H9 (cell line): ENCODE measurements at regions not wholly inside any gene's neighbourhood (a gene's known extent, or its start where the extent isn't known, plus 50 kb on each side); places are given as distances from the start of the nearest gene placed in this dataset.

Experiments
- DNase-seq: peaks from one replicate; pipeline ENCODE4 v3.0.0-alpha.2; 2017
- H2AFZ ChIP-seq: one replicate; pipeline ENCODE4 v1.6.1; 2013; ENCODE audit warnings: mild to moderate bottlenecking, low read length, control low read depth, moderate library complexity
- H2AK5ac ChIP-seq: 2 replicates; pipeline ENCODE4 v1.6.1; 2013; ENCODE audit warnings: low read length, control low read depth, mixed read lengths; ENCODE audit not compliant: insufficient read length
- H2BK120ac ChIP-seq: one replicate; pipeline ENCODE4 v1.6.1; 2013; ENCODE audit warnings: low read depth, mild to moderate bottlenecking, low read length, control low read depth, inconsistent platforms; ENCODE audit not compliant: poor library complexity, severe bottlenecking
- H2BK12ac ChIP-seq: 2 replicates; pipeline ENCODE4 v1.6.1; 2013; ENCODE audit warnings: low read length, control low read depth, mixed read lengths, low read depth; ENCODE audit not compliant: insufficient read length
- H2BK15ac ChIP-seq: 2 replicates; pipeline ENCODE4 v1.6.1; 2013; ENCODE audit warnings: low read depth, low read length, control low read depth
- H2BK20ac ChIP-seq: one replicate; pipeline ENCODE4 v1.6.1; 2013; ENCODE audit warnings: low read depth, mild to moderate bottlenecking, low read length, control low read depth, inconsistent platforms; ENCODE audit not compliant: poor library complexity, severe bottlenecking
- H2BK5ac ChIP-seq: 2 replicates; pipeline ENCODE4 v1.6.1; 2013; ENCODE audit warnings: low read length, control low read depth, mixed read lengths; ENCODE audit not compliant: insufficient read length
- H3K14ac ChIP-seq: 2 replicates; pipeline ENCODE4 v1.6.1; 2013; ENCODE audit warnings: low read length, control low read depth; ENCODE audit not compliant: insufficient read depth
- H3K18ac ChIP-seq: 2 replicates; pipeline ENCODE4 v1.6.1; 2013; ENCODE audit warnings: low read depth, mild to moderate bottlenecking, mixed read lengths, low read length, control low read depth; ENCODE audit not compliant: insufficient read length
- H3K23ac ChIP-seq: 2 replicates; pipeline ENCODE4 v1.6.1; 2013; ENCODE audit warnings: low read length, control low read depth, mixed read lengths, low read depth; ENCODE audit not compliant: insufficient read length
- H3K23me2 ChIP-seq: 2 replicates; pipeline ENCODE4 v1.6.1; 2013; ENCODE audit warnings: low read depth, mild to moderate bottlenecking, mixed read lengths, low read length, control low read depth; ENCODE audit not compliant: insufficient read length, poor library complexity, severe bottlenecking
- H3K27ac ChIP-seq: 2 replicates; pipeline ENCODE4 v1.5.1; 2013; ENCODE audit warnings: low read length, control low read depth, mixed read lengths, low read depth; ENCODE audit not compliant: insufficient read length
- H3K27me3 ChIP-seq: 2 replicates; pipeline ENCODE4 v1.6.1; 2013; ENCODE audit warnings: low read length, control low read depth, inconsistent platforms; ENCODE audit not compliant: insufficient read depth
- H3K4ac ChIP-seq: 2 replicates; pipeline ENCODE4 v1.6.1; 2013; ENCODE audit warnings: low read depth, mild to moderate bottlenecking, control low read depth, inconsistent platforms, low read length, moderate library complexity
- H3K4me1 ChIP-seq: 2 replicates; pipeline ENCODE4 v1.6.1; 2013; ENCODE audit warnings: low read length, control low read depth, inconsistent platforms; ENCODE audit not compliant: insufficient read depth
- H3K4me2 ChIP-seq: 2 replicates; pipeline ENCODE4 v1.6.1; 2013; ENCODE audit warnings: low read length, control low read depth, mixed read lengths; ENCODE audit not compliant: insufficient read length, insufficient read depth
- H3K56ac ChIP-seq: 2 replicates; pipeline ENCODE4 v1.6.1; 2013; ENCODE audit warnings: low read depth, mild to moderate bottlenecking, mixed read lengths, low read length, control low read depth; ENCODE audit not compliant: insufficient read length
- H3K79me1 ChIP-seq: 2 replicates; pipeline ENCODE4 v1.6.1; 2013; ENCODE audit warnings: low read depth, mild to moderate bottlenecking, moderate library complexity, low read length, control low read depth, inconsistent platforms; ENCODE audit not compliant: insufficient read depth, poor library complexity, severe bottlenecking
- H3K79me2 ChIP-seq: 2 replicates; pipeline ENCODE4 v1.6.1; 2013; ENCODE audit warnings: low read length, control low read depth, inconsistent platforms; ENCODE audit not compliant: insufficient read depth
- H3K9ac ChIP-seq: 2 replicates; pipeline ENCODE4 v1.6.1; 2013; ENCODE audit warnings: low read length, control low read depth, mixed read lengths; ENCODE audit not compliant: insufficient read length; ENCODE audit errors: extremely low read depth
- H3K9me3 ChIP-seq: one replicate; pipeline ENCODE4 v1.6.1; 2013; ENCODE audit warnings: low read depth, low read length, inconsistent platforms; ENCODE audit not compliant: control insufficient read depth
- H3T11ph ChIP-seq: one replicate; pipeline ENCODE4 v1.6.1; 2013; ENCODE audit warnings: mild to moderate bottlenecking, low read length, control low read depth, inconsistent platforms
- H4K20me1 ChIP-seq: one replicate; pipeline ENCODE4 v1.6.1; 2013; ENCODE audit not compliant: control insufficient read depth, insufficient read length, insufficient read depth
- H4K5ac ChIP-seq: 2 replicates; pipeline ENCODE4 v1.6.1; 2013; ENCODE audit warnings: low read depth, mild to moderate bottlenecking, mixed read lengths, low read length, control low read depth; ENCODE audit not compliant: insufficient read length
- H4K8ac ChIP-seq: replicated peaks from 2 replicates; pipeline ENCODE4 v1.6.1; 2013; ENCODE audit warnings: low read length, control low read depth, mixed read lengths, low read depth; ENCODE audit not compliant: insufficient read length
- H4K91ac ChIP-seq: 2 replicates; pipeline ENCODE4 v1.6.1; 2013; ENCODE audit warnings: low read depth, mild to moderate bottlenecking, moderate library complexity, mixed read lengths, low read length, control low read depth; ENCODE audit not compliant: insufficient read length
- H3K27ac Mint-ChIP-seq, 3 experiments: 2 replicates in 2 of 3; 3 replicates in 1 of 3; pipeline ENCODE4 v1.8.0; 2020 to 2021; ENCODE audit warnings: mixed read lengths in 3 of 3, mild to moderate bottlenecking in 1 of 3, moderate library complexity in 1 of 3
- H3K27me3 Mint-ChIP-seq: 2 replicates; pipeline ENCODE4 v1.8.0; 2021; ENCODE audit warnings: low read depth, mild to moderate bottlenecking, moderate library complexity, mixed read lengths
- H3K36me3 Mint-ChIP-seq, 3 experiments: 2 replicates in 2 of 3; 3 replicates in 1 of 3; pipeline ENCODE4 v1.8.0; 2020 to 2021; ENCODE audit warnings: low read depth in 3 of 3, mixed read lengths in 3 of 3; ENCODE audit not compliant: insufficient read depth in 1 of 3
- H3K4me1 Mint-ChIP-seq, 2 experiments: 2 replicates each; pipeline ENCODE4 v1.8.0; 2020; ENCODE audit warnings: mixed read lengths in 2 of 2
- H3K4me3 Mint-ChIP-seq, 2 experiments: 2 replicates in 1 of 2; 3 replicates in 1 of 2; pipeline ENCODE4 v1.8.0; 2020 to 2021; ENCODE audit warnings: mild to moderate bottlenecking in 2 of 2, mixed read lengths in 2 of 2, moderate library complexity in 1 of 2
- H3K9me3 Mint-ChIP-seq, 2 experiments: 2 replicates in 1 of 2; 3 replicates in 1 of 2; pipeline ENCODE4 v1.8.0; 2020; ENCODE audit warnings: mild to moderate bottlenecking in 2 of 2, mixed read lengths in 2 of 2, moderate library complexity in 1 of 2
- WGBS: extraction: QIAGEN DNeasy Blood & Tissue Kit; methylation state at CpG from one replicate; pipeline ENCODE4 v1.1.7; 2013; ENCODE audit warnings: missing lambda C conversion rate, low lambda C conversion rate, mixed read lengths; ENCODE audit not compliant: insufficient read length; ENCODE audit errors: extremely low coverage; 5-methylcytosine and 5-hydroxymethylcytosine counted together
- TF ChIP-seq, protein P1 (sequence below): fragments of 200-600 bp; sonication (generic); conservative IDR thresholded peaks from 3 replicates; pipeline ENCODE4 v1.8.0; 2021; ENCODE audit warnings: antibody characterized with exemption, mild to moderate bottlenecking

DNA sequence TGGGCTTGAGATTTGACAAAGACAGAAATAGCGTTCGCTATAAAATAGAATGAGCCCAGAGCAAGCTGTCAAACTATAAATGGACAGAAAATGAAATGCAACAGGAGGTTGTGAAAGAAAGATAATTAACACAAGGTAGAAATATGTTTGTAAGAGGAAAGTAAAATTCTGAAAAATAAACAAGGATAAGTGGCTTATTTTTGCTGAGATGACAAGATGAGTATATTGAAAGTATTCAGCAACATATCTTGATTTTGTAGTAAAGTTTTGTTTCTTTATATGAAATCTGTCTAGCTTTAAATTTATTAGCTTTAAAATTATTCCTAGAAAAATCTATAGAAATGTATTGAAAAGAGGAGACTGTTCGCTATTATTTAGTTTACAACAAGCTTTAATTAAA lies 111.9 kb upstream of the RPS23 start:
- Histone ChIP-seq H3K79me2 (no peaks in the 10 kb centered on the region), H4K91ac (no peak overlapping the region), H3K4ac (no peak overlapping the region), H2AK5ac (no peak overlapping the region), H2BK15ac (no peak overlapping the region), H4K8ac (no peak overlapping the region), H2BK20ac (no peak overlapping the region), H3K23ac (no peak overlapping the region), H4K20me1 (no peaks in the 10 kb centered on the region), H3K9ac (no peak overlapping the region), H3K56ac (no peak overlapping the region), H2BK120ac (no peak overlapping the region), H3K18ac (no peak overlapping the region), H3K27ac (no peak overlapping the region), H2BK12ac (no peak overlapping the region), H3K27me3 (no peaks in the 10 kb centered on the region), H3K23me2 (no peaks in the 10 kb centered on the region), H3K4me2 (no peak overlapping the region), H3K79me1 (no peaks in the 10 kb centered on the region), H4K5ac (no peak overlapping the region), H3K4me1 (no peaks in the 10 kb centered on the region), H2AFZ (no peak overlapping the region), H3K9me3 (no peaks in the 10 kb centered on the region), H2BK5ac (no peak overlapping the region), H3K14ac (no peak overlapping the region), H3T11ph (no peak overlapping the region)
- Mint-ChIP-seq H3K4me3 (no peak overlapping the region), H3K4me1 (peaks cover 7 to 8% of the 10 kb centered on the region in 2 experiments; a peak in 3 of 4 replicates), H3K36me3 (no peaks in the 10 kb centered on the region), H3K9me3 (no peaks in the 10 kb centered on the region), H3K27ac (no peak overlapping the region), H3K27me3 (no peaks in the 10 kb centered on the region)
- TF ChIP-seq, protein P1, sequence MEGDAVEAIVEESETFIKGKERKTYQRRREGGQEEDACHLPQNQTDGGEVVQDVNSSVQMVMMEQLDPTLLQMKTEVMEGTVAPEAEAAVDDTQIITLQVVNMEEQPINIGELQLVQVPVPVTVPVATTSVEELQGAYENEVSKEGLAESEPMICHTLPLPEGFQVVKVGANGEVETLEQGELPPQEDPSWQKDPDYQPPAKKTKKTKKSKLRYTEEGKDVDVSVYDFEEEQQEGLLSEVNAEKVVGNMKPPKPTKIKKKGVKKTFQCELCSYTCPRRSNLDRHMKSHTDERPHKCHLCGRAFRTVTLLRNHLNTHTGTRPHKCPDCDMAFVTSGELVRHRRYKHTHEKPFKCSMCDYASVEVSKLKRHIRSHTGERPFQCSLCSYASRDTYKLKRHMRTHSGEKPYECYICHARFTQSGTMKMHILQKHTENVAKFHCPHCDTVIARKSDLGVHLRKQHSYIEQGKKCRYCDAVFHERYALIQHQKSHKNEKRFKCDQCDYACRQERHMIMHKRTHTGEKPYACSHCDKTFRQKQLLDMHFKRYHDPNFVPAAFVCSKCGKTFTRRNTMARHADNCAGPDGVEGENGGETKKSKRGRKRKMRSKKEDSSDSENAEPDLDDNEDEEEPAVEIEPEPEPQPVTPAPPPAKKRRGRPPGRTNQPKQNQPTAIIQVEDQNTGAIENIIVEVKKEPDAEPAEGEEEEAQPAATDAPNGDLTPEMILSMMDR: no peak
- WGBS: no CpG with 5 or more reads among the region's 3 CpGs
- DNase-seq: no peak
